Activated CD8-positive, alpha-beta memory T cell treated with anti-CD3 and anti-CD28 coated beads, Interleukin-2, amount 50 U/mL, for 4 hours (primary cell): ENCODE measurements at regions not wholly inside any gene's neighbourhood (a gene's known extent, or its start where the extent isn't known, plus 50 kb on each side); places are given as distances from the start of the nearest gene placed in this dataset.

Experiments
- DNase-seq: peaks from one replicate; pipeline ENCODE4 v3.0.0-alpha.2; 2020

DNA sequence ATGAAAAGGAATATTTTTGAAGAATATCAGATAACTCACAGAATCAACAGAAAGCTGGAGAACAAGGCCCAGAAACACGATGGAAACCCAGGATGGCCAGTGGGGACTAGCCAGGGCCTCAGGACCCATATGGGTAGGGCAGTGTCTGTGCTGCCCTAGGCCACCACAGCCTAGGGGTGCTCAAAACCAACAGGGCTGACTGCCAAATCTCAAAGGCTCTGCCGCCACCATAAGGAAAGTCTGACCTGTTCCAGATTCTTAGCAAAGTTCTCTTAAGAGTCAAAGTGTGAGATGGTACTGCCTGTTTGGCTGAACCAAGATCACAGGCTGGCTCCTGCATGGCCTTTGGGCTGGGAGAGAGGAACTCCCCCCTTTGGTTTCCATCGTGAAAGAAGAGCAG is 164.7 kb upstream of the CTTNBP2NL start:
- DNase-seq: no peak

DNA sequence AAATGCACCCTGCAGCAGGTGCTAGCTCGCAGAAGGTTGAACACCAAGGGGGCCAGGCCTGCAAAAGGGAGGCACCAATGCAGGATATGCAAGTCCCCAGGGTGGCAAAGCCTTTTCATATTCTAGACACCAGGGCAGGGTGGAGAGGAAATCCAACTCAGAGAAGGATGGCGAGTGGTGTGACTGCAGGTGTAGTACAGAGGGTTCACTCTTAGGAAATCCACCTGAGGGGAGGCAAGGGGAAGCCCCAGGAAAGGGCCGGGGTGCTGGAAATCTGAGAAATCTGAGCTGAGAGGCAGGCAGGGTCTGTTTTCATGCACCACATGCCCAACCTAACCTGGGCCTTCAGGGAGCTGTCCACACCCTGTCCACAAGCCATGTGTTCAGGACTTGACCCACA is 163.2 kb upstream of the CTTNBP2NL start:
- DNase-seq: no peak

DNA sequence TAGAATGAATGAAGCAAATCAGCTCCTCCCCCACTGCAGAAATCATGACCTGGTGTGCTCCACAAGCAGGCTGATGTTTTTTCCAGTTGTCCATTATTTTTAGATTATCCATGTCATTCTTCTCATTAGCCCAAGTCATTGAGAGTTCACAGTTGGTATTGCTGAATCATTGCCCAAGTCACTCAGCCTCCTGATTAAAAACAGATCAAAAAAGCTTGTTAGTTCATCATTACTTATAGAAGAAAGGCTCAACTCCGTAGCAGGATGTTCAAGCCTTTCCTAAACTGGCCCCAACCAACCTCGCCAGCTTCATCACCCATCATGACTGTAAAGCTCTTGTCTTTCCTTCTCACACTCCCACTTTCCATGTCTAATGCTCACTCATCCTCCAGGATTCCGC is 161.3 kb upstream of the CTTNBP2NL start:
- DNase-seq: no peak

DNA sequence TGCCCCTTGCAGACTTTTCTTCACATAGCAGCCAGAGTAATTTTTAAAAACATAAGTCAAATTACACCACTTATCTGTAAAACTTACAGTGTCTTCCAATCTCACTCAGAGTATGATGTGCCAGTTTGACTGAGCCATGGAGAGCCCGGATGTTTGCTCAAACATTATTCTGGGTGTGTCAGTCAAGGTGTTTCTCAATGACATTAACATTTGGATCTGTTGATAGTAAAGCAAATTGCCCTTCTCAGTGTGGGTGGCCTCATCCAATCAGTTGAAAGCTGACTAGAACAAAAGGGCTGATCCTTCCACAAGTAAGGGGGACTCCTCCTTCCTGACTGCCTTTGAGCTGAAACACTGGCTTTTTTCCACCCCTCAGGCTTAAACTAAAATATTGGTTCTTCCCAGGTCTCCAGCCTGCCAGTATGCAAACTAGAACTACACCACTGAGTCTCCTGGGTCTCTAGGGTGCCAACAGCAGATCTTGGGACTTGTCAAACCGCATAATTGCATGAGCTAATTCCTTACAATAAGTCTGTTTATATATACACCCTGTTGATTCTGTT is 157.9 kb upstream of the CTTNBP2NL start:
- no peak for DNase-seq

DNA sequence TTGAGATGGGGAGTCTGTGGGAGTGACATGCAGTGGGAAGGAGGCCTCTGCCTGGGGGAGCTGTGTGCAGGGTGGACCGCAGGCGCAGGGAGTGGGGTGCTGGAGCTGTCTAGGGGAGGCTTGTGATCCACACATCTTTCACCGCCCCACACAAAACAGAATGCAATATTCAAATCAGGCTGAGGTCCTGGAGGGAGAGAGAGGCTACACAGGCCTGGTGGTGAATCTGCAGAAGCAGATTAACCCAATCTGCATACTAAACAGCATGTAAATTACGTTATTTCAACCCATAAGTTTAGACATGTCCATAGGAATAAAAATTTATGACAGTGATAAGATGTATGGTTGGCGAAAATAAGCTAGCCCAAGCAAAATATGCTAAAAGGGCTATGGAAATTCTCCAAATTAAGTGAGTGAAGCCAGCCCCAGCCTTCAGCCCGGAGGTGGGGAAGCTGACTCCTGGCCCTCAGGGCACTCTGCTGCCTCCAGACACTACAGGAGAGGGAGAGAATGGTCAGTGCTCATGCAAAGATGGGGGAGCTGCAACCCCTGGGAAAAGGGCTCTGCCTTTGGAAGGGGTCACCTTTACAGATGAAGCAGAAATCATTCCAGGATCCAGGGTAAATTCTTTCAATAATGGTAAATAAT is 156.2 kb upstream of the CTTNBP2NL start:
- no peak for DNase-seq

DNA sequence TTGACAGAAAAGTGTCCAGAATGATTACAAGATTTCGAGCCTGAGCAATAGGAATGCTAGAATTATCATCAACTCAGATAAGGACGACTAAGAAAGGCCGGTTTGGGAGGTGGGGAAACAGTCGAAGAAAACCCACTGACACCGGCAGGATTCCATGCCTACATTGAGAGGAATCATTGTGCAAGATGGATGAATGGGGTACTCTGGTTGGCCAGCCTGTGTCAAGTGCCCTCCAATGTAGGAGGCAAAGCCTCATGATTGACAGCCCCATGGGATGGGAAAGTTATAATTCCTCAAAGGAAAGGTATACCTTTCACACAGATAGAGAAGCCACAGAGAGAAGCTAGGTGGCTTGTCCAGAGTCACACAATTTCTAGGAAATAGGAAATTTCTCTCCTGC is 153.5 kb upstream of the CTTNBP2NL start:
- DNase-seq: no peak

DNA sequence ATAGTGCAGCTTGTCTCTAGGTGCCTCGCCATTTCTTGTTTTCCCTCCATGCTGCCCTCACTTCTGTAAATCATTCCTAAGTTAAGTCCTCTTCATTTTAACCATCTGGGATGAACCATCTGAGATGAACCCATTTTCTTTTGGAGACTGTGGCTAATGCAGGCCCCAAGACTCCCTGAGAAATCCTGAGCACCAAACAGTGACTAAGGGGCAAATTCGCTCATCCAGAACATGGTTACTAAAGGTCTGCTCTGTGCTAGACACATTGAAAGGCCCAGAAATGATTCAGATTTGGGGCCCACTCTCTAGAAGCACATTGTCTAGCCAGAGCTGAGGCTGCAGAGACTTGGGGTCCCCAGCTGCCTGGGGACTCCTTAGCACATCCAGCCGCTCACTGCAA is 151.9 kb upstream of the CTTNBP2NL start:
- DNase-seq: no peak

DNA sequence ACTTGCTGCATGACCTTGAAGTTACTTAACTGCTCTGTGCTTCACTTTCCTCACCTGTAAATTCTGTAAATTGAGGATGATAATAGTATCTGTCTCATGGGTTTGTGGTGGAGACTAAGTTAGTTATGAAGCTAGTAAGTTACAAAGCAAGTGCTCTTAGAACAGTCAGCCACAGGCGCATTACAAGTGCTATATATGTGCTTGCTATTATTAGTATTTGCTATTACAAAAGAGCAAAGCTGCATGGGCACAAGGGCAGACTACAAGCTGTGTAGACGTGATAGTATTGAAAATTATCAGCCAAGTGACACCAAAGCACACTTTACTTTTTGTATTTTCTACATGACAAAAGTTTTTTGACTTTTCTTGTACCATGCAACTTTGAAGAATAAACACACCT is 150.9 kb upstream of the CTTNBP2NL start:
- DNase-seq: no peak

DNA sequence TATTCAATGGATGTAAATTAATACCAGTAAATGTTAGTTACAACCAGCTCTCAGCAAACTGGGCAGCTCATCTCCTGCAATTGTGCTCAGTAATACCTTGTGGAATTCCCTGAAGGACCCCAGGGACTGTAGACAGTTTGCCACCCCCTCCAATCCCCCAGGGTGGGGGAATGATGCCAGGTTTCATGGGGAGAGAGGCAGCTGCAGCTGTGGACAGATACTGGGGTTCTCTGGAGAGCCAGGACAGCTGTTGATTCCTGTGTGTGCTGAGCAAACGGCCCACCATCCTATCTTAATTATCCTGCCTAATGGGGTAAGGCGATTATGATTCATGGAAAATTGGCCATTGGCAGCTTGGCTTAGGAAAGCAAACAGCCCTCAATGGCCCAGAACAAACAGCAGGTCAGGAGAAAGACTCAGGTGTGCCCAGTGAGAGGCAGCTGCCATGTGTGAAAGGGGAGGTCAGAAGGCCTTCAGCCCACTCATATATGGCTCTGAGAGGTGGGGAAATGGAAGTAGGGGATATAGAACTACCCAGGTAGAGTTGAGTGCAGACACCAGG is 148.9 kb upstream of the CTTNBP2NL start:
- no peak for DNase-seq

DNA sequence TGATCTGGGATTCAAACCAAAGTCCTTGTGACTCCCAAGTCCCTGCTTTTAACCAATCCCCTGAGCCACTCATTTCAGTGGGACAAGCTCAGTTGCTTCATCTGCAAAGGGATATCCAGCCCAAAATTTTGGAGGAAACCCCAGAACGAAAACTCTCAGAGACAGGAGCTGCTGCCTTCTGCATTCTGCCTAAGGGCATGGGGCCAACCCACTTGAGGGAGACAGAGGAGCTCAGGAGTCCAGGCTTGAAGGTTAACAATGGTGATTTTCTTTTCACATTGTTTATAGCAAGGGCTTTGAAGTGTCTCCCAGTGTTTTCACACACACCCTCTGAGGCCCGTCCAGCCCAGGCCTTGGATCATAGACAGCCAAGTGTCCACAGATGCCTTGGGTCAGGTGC is 148.1 kb upstream of the CTTNBP2NL start:
- no peak for DNase-seq

DNA sequence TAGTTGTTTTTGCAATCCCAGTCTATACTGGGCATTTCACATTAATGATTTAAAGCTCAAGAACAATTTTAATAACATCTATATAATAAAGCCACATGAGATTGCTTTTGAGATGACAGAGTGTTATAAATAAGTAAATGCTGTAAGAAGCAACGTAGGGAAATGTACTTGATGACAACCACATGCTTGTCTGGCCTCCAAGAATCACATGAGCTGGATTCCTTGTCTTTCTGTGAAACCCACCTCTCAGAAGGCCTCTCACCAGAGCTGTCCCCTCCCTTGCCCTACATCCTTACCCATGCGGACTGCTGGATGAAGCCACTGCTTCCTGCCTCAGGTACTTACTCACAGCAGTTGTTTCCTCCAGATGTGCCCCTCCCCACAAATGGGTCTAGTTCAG is 145.1 kb upstream of the CTTNBP2NL start:
- DNase-seq: no peak

DNA sequence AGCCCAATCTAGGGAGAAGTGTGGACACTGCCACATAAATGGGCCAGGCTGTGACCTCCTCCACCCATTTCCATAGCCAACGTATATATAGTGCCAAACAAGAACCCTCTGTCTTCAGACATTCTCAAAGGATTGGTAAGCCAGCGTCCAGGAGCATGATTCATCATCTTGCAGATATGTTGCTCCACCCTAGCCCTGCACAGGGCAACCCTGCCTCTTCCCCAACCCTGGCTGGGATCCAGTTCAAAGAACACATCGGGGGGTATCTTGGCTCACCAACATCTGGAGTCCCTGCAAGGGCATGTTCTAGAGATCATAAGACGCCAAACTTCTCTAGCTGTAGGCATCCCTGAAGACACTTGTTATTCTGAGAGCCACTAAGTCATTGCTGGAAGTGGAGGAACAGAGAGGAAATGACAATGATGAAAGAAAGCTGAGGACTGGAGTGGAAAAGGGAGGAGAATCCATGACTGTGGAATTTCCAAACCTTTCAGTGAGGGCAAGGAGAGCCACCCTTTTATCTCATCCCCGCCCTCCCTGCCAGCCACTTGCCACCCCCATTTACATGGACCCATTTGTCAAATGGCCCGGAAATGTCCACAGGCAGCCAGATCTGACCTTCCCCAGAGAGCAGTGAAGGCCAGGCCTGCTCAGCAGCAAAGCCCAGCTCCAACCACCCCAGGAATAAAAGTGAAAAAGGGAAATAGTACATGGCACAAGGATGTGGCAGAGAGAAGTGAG is 144.1 kb upstream of the CTTNBP2NL start:
- DNase-seq: no peak

DNA sequence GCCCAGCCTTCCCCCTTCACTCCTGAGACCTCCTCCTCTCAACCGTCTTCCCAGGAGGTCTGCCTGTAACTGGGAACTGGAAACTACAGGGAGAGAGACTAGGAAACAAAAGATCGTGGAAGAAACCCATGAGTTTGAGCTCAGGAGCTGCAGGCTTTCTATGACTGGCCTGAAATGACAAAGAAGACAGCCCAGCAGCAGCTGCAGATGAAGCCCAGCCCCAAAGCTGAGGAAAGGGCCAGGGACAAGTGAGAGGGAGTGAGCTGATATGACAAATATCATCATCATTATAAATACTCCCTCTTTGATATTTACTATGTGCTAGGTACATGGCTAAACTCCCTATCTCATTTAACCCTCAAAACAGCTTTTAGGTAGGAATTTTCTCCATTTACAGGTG is 142.6 kb upstream of the CTTNBP2NL start:
- DNase-seq: no peak

DNA sequence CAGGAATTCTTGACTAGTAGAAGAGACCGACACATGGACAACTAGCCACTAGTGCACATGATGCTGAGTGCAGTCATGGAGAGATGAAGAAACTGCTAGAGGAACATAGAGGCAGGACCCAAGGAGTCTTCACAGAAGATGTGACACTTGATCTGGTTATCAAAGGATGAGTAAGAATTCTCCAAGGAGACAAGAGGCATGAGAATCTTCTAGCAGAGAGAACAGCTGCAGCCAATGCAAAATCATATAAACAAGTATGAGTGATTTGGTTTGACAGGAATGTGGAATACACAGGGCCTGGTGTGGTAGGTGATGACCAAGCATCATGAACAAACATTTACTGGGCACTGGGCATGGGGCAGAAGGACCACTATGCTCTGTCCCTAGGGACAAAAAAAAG is 140.9 kb upstream of the CTTNBP2NL start:
- DNase-seq: no peak

DNA sequence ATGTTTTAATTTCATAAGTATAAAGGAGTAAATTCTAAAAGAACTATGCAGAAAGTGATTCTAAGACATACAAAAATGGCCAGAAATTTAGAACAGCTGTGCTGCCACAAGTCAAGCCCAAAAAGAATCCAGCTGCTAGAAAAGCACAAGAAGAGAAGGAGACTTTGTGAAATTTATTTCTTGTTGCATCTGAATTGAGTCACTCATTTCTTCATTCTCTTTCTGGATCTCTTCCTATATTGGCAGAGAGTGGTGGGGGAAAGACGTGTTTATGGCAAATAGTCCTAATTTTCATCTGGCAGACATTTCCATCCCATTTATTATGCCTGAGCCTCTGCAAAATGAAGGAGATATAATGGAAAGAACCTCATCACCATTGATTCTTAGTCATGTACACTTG is 139.6 kb upstream of the CTTNBP2NL start:
- no peak for DNase-seq

DNA sequence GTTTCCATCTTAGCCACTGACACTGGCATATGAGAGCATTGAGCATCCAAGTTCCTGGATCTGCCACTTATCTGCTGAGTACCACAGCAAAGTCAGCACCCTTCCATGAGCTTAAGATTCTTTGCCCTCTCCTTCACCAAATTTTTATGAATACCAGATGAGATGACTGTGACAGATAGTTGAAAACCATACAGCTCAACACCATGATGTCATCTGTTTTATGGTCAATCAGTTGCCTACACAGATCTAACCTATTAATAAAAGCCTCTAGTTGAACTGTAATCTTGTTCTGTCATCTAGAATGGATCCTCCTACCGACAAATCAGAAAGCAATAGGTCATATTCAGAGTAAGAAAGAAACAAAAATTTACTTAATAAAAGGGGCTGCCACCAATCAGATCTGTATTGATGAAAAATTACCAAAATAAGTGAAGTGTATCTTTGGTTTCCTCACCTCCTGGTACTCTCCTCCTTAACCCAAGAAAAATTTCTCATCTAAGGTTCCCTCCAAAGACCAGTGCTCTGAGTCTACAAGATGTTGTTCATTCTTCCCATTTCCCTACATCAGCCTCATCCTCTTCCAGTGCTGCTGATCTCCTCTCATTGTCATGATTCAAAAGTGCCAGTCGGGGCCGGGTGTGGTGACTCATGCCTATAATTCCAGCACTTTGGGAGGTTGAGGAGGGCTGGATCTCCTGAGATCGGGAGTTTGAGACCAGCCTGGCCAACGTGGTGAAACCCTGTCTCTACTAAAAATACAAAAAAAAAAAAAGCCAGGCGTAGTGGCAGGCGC is 138.8 kb upstream of the CTTNBP2NL start:
- no peak for DNase-seq

DNA sequence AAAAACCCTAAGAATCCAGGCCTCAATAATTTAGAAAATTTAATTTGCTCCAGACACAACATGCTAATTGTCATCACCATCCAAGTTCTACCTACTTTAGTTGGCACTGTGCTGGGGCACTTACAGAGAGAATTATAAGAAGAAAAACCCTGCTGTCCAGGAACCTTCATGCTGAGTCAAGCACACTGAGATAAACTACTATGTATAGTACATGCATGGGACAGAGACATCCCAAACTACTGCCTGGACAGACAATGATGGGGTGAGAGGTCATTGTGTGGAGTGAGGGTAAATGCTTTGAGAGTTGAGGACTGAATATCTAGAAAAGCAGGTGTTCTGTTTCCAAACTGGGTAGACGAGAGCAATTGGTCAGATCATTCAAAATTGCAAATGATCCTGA is 135.3 kb upstream of the CTTNBP2NL start:
- no peak for DNase-seq

DNA sequence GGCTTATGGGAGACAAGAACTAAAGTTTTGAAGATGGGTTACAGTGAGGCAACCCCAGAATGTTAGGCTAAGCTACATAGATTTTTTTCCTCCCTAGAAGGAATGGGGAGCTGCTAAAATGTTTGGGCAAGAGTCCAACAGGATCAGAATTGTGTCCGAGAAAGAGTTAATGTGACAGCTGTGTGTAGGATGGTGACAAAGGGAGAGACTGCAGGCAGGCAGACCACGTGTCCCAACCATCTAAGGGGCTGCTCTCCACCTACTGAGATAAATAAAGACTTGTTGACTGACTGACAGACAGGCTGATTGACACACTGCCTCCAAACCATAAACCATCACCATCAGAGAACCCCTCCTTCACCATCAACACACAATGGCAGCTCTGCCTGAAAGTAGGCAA is 133.7 kb upstream of the CTTNBP2NL start:
- no peak for DNase-seq

DNA sequence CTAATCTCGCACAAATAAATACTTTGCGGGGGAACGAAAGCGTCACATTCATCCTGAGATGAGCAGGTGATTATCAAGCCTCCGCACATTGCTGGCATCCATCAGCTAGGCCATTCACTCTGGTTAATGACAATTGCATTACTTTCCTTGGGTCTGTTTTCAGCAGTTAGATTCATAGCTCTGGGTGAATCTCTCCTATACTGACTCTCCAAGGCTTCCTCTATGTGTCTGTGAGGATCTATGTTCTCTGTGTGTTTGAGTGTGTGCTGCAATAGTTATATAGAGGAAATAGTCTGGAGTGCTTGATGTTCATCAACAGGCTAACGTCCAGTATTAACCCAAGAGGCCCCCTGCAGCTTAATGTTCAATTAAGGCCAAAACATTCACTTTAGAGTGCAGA is 133.0 kb upstream of the CTTNBP2NL start:
- DNase-seq: no peak

DNA sequence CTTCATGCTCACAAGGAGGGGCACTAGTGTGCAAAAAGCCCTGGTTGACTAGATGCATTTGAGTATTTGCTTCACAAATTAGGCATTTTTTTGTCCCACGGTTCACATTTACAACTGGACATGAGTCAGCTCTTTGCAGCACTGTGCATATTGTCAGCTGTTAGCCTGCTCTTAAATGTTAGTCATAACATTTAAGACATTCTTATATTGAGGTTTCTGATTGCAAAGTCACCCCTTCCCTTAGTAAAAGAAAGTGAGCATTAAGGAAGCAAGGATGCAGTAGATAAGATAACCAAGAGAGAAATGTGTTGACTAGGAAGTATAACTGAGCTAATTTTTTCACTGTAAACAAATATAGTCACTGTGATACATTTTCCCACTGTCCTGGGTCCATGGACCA is 132.6 kb upstream of the CTTNBP2NL start:
- no peak for DNase-seq

DNA sequence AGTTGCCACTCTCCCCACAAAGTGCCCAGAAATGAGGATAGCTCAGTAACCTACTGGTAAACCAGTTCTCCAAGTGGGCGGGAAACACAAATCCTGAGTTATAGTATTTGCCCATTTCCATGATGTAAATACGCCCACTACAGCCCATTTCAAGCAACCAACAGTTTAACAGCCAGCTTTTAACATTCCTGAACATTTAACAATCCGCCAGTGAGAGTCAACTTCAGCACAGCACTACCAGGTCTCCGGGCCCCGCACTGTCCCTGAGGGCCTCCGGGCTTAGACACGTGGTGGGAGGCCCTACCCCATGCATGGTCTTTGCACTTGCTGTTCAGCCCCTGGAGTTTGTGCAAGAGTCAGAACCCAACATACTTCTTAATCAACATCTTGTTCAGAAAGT is 132.0 kb upstream of the CTTNBP2NL start:
- DNase-seq: no peak

DNA sequence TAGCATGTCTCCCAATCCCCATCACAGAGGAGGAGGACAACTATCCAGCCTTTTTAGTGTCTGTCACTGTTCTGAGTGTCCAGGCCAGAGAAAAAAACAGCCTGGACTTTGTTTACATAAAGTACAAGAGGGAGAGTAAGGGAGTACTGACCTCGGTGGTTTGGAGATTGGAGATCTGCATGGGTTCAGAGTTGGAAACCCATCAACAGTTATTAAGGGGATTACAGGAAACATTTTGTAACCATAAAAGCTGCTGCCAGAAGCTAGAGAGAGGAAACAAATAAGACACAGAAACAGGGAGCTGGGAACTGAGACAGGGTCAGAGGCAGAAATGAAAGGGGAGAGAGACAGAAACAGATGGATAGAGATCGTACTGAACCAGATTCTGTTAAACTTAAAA is 131.5 kb upstream of the CTTNBP2NL start:
- DNase-seq: no peak

DNA sequence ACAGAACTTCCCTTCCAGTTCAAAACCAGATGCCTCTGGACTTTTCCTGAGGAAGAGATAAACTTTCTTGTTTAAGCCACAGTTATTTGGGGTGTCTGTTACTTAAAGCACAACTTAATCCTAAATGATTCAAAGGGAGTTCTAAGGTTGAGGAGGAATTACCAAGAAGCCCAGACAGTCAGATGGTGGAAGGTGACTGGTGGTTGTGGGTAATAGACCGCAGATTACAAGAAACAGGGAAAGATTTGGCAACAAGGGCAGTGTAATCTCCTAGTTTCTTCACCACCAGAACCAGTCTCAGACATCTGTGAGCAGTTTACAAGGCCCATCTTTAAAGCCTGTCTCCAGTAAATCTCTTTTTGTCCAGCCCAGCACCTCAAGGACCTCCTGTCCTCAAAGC is 130.1 kb upstream of the CTTNBP2NL start:
- DNase-seq: no peak

DNA sequence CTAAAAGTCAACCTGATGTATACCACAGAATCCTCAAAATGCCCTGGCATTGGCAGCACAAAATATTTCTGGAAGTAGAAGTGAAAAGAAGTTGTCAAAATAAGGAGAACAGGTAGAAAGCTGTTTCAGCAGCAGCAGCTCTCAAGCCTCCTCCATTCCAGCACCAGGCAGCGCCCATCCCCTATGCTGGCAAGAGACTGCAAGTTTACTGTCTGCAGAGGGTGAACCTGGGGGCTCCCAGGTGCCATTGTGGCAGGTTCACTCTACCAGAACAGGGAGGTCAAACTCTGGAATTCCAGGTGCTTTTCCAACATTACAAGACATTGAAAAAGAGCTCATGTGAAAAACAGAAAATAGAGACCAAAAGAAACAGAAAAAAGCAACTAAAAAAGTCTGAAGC is 128.8 kb upstream of the CTTNBP2NL start:
- DNase-seq: no peak
